HG02981 (cell line): ENCODE measurements at regions not wholly inside any gene's neighbourhood (a gene's known extent, or its start where the extent isn't known, plus 50 kb on each side); places are given as distances from the start of the nearest gene placed in this dataset.

Experiments used
- ATAC-seq: cut with Tn5 transposase; IDR thresholded peaks from one replicate; pipeline ENCODE4 v1.9.1; 2021; ENCODE audit warnings: mild to moderate bottlenecking, moderate library complexity; ENCODE audit not compliant: unreplicated experiment

- no peak for ATAC-seq
These were observed 50.2 kb upstream of the AKR1E2 start for GRCh38 chr10:4775808-4776207.

GRCh38 chr10:4772202-4772570 is 53.8 kb upstream of the AKR1E2 start:
- no peak for ATAC-seq

- ATAC-seq = no peak
These were observed 54.3 kb upstream of the AKR1E2 start for GRCh38 chr10:4771554-4772201.

- ATAC-seq = no peak
These were observed 55.0 kb upstream of the AKR1E2 start for GRCh38 chr10:4770801-4771553.

- ATAC-seq = no peak
These were observed 57.6 kb upstream of the AKR1E2 start for GRCh38 chr10:4768416-4768815.

- no peak for ATAC-seq
These were observed 58.8 kb upstream of the AKR1E2 start for GRCh38 chr10:4767033-4767814.

GRCh38 chr10:4766454-4766853 is 59.6 kb upstream of the AKR1E2 start:
- no peak for ATAC-seq

GRCh38 chr10:4765428-4765827 is 60.6 kb upstream of the AKR1E2 start:
- ATAC-seq = no peak

- ATAC-seq = no peak
These were observed 62.0 kb upstream of the AKR1E2 start for GRCh38 chr10:4763960-4764428.

GRCh38 chr10:4763513-4763912 is 62.5 kb upstream of the AKR1E2 start:
- no peak for ATAC-seq

- ATAC-seq = no peak
These were observed 67.8 kb upstream of the AKR1E2 start for GRCh38 chr10:4758256-4758655.

- no peak for ATAC-seq
These were observed 70.6 kb upstream of the AKR1E2 start for GRCh38 chr10:4755286-4755989.

- no peak for ATAC-seq
These were observed 71.9 kb upstream of the AKR1E2 start for GRCh38 chr10:4754143-4754542.

- ATAC-seq = no peak
These were observed 74.8 kb upstream of the AKR1E2 start for GRCh38 chr10:4751211-4751610.

GRCh38 chr10:4749271-4749574 is 76.8 kb upstream of the AKR1E2 start:
- ATAC-seq = no peak

- no peak for ATAC-seq
These were observed 77.3 kb upstream of the AKR1E2 start for GRCh38 chr10:4748491-4749270.

GRCh38 chr10:4742217-4742616 is 83.8 kb upstream of the AKR1E2 start:
- no peak for ATAC-seq

- ATAC-seq = no peak
These were observed 85.5 kb upstream of the AKR1E2 start for GRCh38 chr10:4740471-4740870.

GRCh38 chr10:4736608-4737007 is 89.4 kb upstream of the AKR1E2 start:
- ATAC-seq = no peak

- ATAC-seq = no peak
These were observed 89.8 kb upstream of the AKR1E2 start for GRCh38 chr10:4736183-4736582.

GRCh38 chr10:4733843-4734224 is 92.2 kb upstream of the AKR1E2 start:
- ATAC-seq = no peak
